ENCODE measurements at regions not wholly inside any gene's neighbourhood (a gene's known extent, or its start where the extent isn't known, plus 50 kb on each side); places are given as distances from the start of the nearest gene placed in this dataset.

DNA sequence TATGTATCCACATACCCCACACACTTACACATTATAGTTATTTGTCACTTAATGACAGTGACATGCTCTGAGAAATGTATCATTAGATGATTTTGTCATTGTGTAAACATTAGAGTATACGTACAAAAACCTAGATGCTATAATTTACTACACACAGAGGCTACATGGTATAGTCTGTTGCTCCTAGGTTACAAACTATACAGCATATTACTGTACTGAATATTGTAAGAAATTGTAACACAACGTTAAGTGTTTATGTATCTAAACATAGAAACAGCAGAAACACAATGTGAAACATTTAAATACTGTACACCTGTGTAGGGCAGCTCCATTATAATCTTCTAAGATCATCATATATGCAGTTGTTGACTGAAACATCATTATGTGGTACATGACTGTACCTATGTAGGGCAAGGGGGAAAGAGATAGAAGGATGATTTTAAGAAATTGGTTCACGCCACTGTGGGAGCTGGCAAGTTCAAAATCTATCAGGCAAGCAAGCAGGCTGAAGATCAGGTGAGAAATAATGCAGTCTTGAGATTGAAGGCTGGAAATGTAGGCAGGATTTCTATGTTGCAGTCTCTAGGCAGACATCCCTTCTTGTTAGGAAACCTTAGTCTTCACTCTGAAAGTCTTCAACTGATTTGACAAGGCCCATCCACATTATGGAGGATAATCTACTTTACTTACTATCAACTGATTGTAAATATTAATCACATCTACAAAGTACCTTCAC lies 78.0 kb upstream of the CPEB2 start:
- no peak for TF ChIP-seq SMC3 (IDR thresholded peaks at IDR 0.05; ENCODE audit: low read depth, low read length)
- no peak for TF ChIP-seq CHD2 (IDR thresholded peaks at IDR 0.05; ENCODE audit: low read length, partially characterized antibody)
- TF ChIP-seq, protein P1, sequence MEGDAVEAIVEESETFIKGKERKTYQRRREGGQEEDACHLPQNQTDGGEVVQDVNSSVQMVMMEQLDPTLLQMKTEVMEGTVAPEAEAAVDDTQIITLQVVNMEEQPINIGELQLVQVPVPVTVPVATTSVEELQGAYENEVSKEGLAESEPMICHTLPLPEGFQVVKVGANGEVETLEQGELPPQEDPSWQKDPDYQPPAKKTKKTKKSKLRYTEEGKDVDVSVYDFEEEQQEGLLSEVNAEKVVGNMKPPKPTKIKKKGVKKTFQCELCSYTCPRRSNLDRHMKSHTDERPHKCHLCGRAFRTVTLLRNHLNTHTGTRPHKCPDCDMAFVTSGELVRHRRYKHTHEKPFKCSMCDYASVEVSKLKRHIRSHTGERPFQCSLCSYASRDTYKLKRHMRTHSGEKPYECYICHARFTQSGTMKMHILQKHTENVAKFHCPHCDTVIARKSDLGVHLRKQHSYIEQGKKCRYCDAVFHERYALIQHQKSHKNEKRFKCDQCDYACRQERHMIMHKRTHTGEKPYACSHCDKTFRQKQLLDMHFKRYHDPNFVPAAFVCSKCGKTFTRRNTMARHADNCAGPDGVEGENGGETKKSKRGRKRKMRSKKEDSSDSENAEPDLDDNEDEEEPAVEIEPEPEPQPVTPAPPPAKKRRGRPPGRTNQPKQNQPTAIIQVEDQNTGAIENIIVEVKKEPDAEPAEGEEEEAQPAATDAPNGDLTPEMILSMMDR (IDR thresholded peaks at IDR 0.05) = no peak
- no peak for TF ChIP-seq RAD21 (IDR thresholded peaks at IDR 0.05; ENCODE audit: low read length)
- no peak for TF ChIP-seq NFIC (IDR thresholded peaks at IDR 0.05; ENCODE audit: borderline replicate concordance)
- TF ChIP-seq, protein P2, sequence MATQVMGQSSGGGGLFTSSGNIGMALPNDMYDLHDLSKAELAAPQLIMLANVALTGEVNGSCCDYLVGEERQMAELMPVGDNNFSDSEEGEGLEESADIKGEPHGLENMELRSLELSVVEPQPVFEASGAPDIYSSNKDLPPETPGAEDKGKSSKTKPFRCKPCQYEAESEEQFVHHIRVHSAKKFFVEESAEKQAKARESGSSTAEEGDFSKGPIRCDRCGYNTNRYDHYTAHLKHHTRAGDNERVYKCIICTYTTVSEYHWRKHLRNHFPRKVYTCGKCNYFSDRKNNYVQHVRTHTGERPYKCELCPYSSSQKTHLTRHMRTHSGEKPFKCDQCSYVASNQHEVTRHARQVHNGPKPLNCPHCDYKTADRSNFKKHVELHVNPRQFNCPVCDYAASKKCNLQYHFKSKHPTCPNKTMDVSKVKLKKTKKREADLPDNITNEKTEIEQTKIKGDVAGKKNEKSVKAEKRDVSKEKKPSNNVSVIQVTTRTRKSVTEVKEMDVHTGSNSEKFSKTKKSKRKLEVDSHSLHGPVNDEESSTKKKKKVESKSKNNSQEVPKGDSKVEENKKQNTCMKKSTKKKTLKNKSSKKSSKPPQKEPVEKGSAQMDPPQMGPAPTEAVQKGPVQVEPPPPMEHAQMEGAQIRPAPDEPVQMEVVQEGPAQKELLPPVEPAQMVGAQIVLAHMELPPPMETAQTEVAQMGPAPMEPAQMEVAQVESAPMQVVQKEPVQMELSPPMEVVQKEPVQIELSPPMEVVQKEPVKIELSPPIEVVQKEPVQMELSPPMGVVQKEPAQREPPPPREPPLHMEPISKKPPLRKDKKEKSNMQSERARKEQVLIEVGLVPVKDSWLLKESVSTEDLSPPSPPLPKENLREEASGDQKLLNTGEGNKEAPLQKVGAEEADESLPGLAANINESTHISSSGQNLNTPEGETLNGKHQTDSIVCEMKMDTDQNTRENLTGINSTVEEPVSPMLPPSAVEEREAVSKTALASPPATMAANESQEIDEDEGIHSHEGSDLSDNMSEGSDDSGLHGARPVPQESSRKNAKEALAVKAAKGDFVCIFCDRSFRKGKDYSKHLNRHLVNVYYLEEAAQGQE (IDR thresholded peaks at IDR 0.05; ENCODE audit: low read depth, low read length) = no peak
- TF ChIP-seq, protein P3, sequence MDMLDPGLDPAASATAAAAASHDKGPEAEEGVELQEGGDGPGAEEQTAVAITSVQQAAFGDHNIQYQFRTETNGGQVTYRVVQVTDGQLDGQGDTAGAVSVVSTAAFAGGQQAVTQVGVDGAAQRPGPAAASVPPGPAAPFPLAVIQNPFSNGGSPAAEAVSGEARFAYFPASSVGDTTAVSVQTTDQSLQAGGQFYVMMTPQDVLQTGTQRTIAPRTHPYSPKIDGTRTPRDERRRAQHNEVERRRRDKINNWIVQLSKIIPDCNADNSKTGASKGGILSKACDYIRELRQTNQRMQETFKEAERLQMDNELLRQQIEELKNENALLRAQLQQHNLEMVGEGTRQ (IDR thresholded peaks at IDR 0.05; ENCODE audit: borderline replicate concordance, low read depth, low read length) = no peak
- no peak for TF ChIP-seq EP300 (IDR thresholded peaks at IDR 0.05; ENCODE audit: borderline replicate concordance in 1 of 2, low read depth in 1 of 2, low read length in 1 of 2)
- TF ChIP-seq EZH2phosphoT487 (IDR thresholded peaks at IDR 0.05; ENCODE audit: borderline replicate concordance, low read depth) = no peak

Data from SK-N-SH (cell line).